NCI-H2107 treated with DMSO at 0.1 percent for 48 hours (cell line): ENCODE measurements at regions not wholly inside any gene's neighbourhood (a gene's known extent, or its start where the extent isn't known, plus 50 kb on each side); places are given as distances from the start of the nearest gene placed in this dataset.
"Not testable (repeated sequence)": the region's sequence is repeated elsewhere in the genome, so short reads cannot be mapped to it uniquely, and the experiment has no call there.

Source experiments
- DNase-seq: peaks from one replicate; lab custom pipeline; 2025; ENCODE audit not compliant: unreplicated experiment; lab: John Stamatoyannopoulos, UW

GRCh38 chr1:184820956-184821355 is 66.3 kb upstream of the EDEM3 start:
- no peak for DNase-seq

GRCh38 chr1:184820218-184820750 is 65.6 kb upstream of the EDEM3 start:
- no peak for DNase-seq

GRCh38 chr1:184818646-184819045 is 64.0 kb upstream of the EDEM3 start:
- DNase-seq: no peak

GRCh38 chr1:184817003-184817402 is 62.3 kb upstream of the EDEM3 start:
- not testable (repeated sequence) for DNase-seq

- DNase-seq: no peak
These were observed 59.0 kb upstream of the EDEM3 start for GRCh38 chr1:184813528-184814089.

GRCh38 chr1:184811439-184812111 is 56.9 kb upstream of the EDEM3 start:
- DNase-seq: no peak

GRCh38 chr1:184810735-184811343 is 56.2 kb upstream of the EDEM3 start:
- DNase-seq: no peak

GRCh38 chr1:184806296-184806721 is 51.7 kb upstream of the EDEM3 start:
- DNase-seq: no peak

- peak; percentile 83 for DNase-seq
These were observed 51.1 kb upstream of the EDEM3 start for GRCh38 chr1:184805667-184806295.
